ENCODE measurements at regions not wholly inside any gene's neighbourhood (a gene's known extent, or its start where the extent isn't known, plus 50 kb on each side); places are given as distances from the start of the nearest gene placed in this dataset.

DNA sequence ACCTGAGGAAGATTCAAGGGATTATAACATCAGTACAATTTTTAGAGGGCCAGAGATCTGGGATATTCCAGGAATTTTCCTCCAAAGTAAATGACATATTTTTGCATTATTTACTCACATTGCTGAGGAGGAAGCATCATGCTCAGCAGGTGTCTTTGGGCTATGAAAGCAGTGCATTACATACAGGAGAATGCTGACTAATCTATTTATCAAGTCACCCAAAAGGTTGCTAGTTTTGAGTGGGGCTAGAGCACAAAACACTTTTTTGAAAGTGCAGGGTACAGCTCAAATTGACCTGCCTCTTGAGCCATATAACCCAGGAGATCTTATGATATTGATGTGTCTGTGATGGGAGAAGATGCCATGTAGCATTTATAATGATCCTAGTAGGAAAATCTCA, 603.1 kb downstream of the POM121L12 start:
- no peak for FAIRE-seq
- DNase-seq (ENCODE audit: insufficient read length, low spot score): no peak
- TF ChIP-seq TAF1 (IDR thresholded peaks at IDR 0.05; ENCODE audit: low read depth, low read length) (no peak), PAX5 (IDR thresholded peaks at IDR 0.05; ENCODE audit: insufficient read depth, low read length, severe bottlenecking) (no peak), POLR2A (IDR thresholded peaks at IDR 0.05; ENCODE audit: low read depth, low read length) (no peak), POLR2AphosphoS5 (IDR thresholded peaks at IDR 0.05; ENCODE audit: low read depth, low read length) (no peak), SPI1 (IDR thresholded peaks at IDR 0.05; ENCODE audit: low read depth, low read length) (no peak), POU2F2 (IDR thresholded peaks at IDR 0.05; ENCODE audit: low read depth, low read length) (no peak)

- DNase-seq (ENCODE audit: insufficient read length, low spot score) (no peak), FAIRE-seq (no peak)
- TF ChIP-seq POU2F2 (IDR thresholded peaks at IDR 0.05; ENCODE audit: low read depth, low read length) (no peak), POLR2AphosphoS5 (IDR thresholded peaks at IDR 0.05; ENCODE audit: low read depth, low read length) (no peak), PAX5 (IDR thresholded peaks at IDR 0.05; ENCODE audit: insufficient read depth, low read length, severe bottlenecking) (no peak), POLR2A (IDR thresholded peaks at IDR 0.05; ENCODE audit: low read depth, low read length) (no peak), TAF1 (IDR thresholded peaks at IDR 0.05; ENCODE audit: low read depth, low read length) (no peak), SPI1 (IDR thresholded peaks at IDR 0.05; ENCODE audit: low read depth, low read length) (no peak)
Observed at GRCh38 chr7:53641091-53641490, 605.7 kb downstream of the POM121L12 start.

- TF ChIP-seq SPI1 (IDR thresholded peaks at IDR 0.05; ENCODE audit: low read depth, low read length) (no peak), PAX5 (IDR thresholded peaks at IDR 0.05; ENCODE audit: insufficient read depth, low read length, severe bottlenecking) (no peak), POU2F2 (IDR thresholded peaks at IDR 0.05; ENCODE audit: low read depth, low read length) (no peak)
- FAIRE-seq (no peak), DNase-seq (ENCODE audit: insufficient read length, low spot score) (no peak)
Observed at GRCh38 chr7:53642361-53642760, 606.9 kb downstream of the POM121L12 start.

DNA sequence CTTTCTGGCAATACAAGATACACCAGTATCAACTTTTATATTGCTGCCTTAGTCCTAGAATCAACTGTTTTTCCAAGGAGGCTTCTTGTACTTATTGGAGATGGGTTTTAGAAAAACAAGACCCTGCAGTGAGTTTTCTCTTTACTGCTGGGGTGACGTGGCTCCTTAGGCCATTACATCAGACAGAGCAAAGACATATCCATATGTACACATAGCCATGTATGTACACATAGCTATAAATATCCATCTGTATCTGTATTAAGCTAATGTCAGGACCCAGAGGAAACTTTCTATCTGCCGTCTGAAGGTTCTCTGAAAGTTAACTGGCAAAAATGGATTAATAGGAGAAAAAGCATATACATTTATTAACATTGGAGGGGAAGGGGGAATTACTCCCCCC, 607.4 kb downstream of the POM121L12 start:
- no peak for TF ChIP-seq POU2F2 (IDR thresholded peaks at IDR 0.05; ENCODE audit: low read depth, low read length)
- no peak for TF ChIP-seq POLR2AphosphoS5 (IDR thresholded peaks at IDR 0.05; ENCODE audit: low read depth, low read length)
- TF ChIP-seq TAF1 (IDR thresholded peaks at IDR 0.05; ENCODE audit: low read depth, low read length): no peak
- no peak for TF ChIP-seq POLR2A (IDR thresholded peaks at IDR 0.05; ENCODE audit: low read depth, low read length)
- no peak for TF ChIP-seq PAX5 (IDR thresholded peaks at IDR 0.05; ENCODE audit: insufficient read depth, low read length, severe bottlenecking)
- TF ChIP-seq SPI1 (IDR thresholded peaks at IDR 0.05; ENCODE audit: low read depth, low read length): no peak
- FAIRE-seq (no peak), DNase-seq (ENCODE audit: insufficient read length, low spot score) (no peak)

- FAIRE-seq (no peak), DNase-seq (ENCODE audit: insufficient read length, low spot score) (no peak)
- TF ChIP-seq TAF1 (IDR thresholded peaks at IDR 0.05; ENCODE audit: low read depth, low read length) (no peak), POLR2A (IDR thresholded peaks at IDR 0.05; ENCODE audit: low read depth, low read length) (no peak), SPI1 (IDR thresholded peaks at IDR 0.05; ENCODE audit: low read depth, low read length) (no peak), PAX5 (IDR thresholded peaks at IDR 0.05; ENCODE audit: insufficient read depth, low read length, severe bottlenecking) (no peak), POU2F2 (IDR thresholded peaks at IDR 0.05; ENCODE audit: low read depth, low read length) (no peak), POLR2AphosphoS5 (IDR thresholded peaks at IDR 0.05; ENCODE audit: low read depth, low read length) (no peak)
Observed at GRCh38 chr7:53656881-53657280, 621.4 kb downstream of the POM121L12 start.

GRCh38 chr7:53657586-53657985, 622.2 kb downstream of the POM121L12 start:
- no peak for DNase-seq (ENCODE audit: insufficient read length, low spot score)
- no peak for FAIRE-seq
- TF ChIP-seq PAX5 (IDR thresholded peaks at IDR 0.05; ENCODE audit: insufficient read depth, low read length, severe bottlenecking) (no peak), POLR2AphosphoS5 (IDR thresholded peaks at IDR 0.05; ENCODE audit: low read depth, low read length) (no peak), SPI1 (IDR thresholded peaks at IDR 0.05; ENCODE audit: low read depth, low read length) (no peak), TAF1 (IDR thresholded peaks at IDR 0.05; ENCODE audit: low read depth, low read length) (no peak), POLR2A (IDR thresholded peaks at IDR 0.05; ENCODE audit: low read depth, low read length) (no peak), POU2F2 (IDR thresholded peaks at IDR 0.05; ENCODE audit: low read depth, low read length) (no peak)

DNA sequence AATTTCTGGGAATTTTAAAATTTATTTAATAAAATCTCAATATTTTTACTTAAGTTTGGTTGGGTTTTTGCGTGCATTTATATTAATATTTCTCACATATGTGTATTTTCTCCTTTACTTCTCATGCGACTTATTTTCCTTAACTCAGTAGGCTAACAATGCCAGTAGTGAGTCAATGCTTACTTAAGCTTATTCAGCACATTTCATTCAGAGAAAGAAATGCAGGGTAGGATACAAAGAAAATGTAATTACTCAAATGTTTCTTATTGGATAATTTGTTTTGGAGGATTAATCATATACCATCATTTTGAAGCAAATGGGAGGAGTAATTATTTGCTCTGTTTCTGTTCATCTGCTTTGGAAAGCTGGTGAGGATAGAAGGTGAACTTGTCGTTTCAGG, 623.5 kb downstream of the POM121L12 start:
- no peak for TF ChIP-seq POLR2A (IDR thresholded peaks at IDR 0.05; ENCODE audit: low read depth, low read length)
- no peak for TF ChIP-seq POLR2AphosphoS5 (IDR thresholded peaks at IDR 0.05; ENCODE audit: low read depth, low read length)
- no peak for TF ChIP-seq POU2F2 (IDR thresholded peaks at IDR 0.05; ENCODE audit: low read depth, low read length)
- no peak for TF ChIP-seq PAX5 (IDR thresholded peaks at IDR 0.05; ENCODE audit: insufficient read depth, low read length, severe bottlenecking)
- no peak for TF ChIP-seq TAF1 (IDR thresholded peaks at IDR 0.05; ENCODE audit: low read depth, low read length)
- FAIRE-seq: no peak
- DNase-seq (ENCODE audit: insufficient read length, low spot score): no peak

- no peak for TF ChIP-seq POLR2AphosphoS5 (IDR thresholded peaks at IDR 0.05; ENCODE audit: low read depth, low read length)
- TF ChIP-seq SPI1 (IDR thresholded peaks at IDR 0.05; ENCODE audit: low read depth, low read length): no peak
- no peak for TF ChIP-seq POU2F2 (IDR thresholded peaks at IDR 0.05; ENCODE audit: low read depth, low read length)
- TF ChIP-seq POLR2A (IDR thresholded peaks at IDR 0.05; ENCODE audit: low read depth, low read length): no peak
- TF ChIP-seq TAF1 (IDR thresholded peaks at IDR 0.05; ENCODE audit: low read depth, low read length): no peak
- no peak for FAIRE-seq
Observed at GRCh38 chr7:53661645-53662217, 626.3 kb downstream of the POM121L12 start.

DNA sequence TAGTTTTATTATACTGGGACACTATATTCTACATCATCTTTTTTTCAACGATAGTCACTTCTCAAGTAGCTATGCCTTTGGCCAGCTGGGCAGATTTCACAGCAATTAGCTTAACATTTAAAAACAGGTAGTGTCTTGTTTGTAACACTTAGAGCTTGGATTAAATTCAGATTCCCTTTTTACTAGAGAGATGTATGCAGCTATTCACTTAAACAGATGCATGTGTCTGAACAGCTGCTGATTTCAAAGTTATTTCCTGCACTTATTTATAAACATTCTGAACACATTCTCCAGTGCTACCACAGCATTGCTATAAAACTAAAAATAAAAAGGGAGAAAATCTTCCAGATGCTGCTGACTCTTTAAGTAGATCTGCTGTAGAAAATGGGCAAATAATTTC, 637.2 kb downstream of the POM121L12 start:
- FAIRE-seq (no peak), DNase-seq (ENCODE audit: insufficient read length, low spot score) (no peak)
- TF ChIP-seq POLR2A (IDR thresholded peaks at IDR 0.05; ENCODE audit: low read depth, low read length): no peak
- no peak for TF ChIP-seq POU2F2 (IDR thresholded peaks at IDR 0.05; ENCODE audit: low read depth, low read length)
- TF ChIP-seq POLR2AphosphoS5 (IDR thresholded peaks at IDR 0.05; ENCODE audit: low read depth, low read length): no peak
- no peak for TF ChIP-seq SPI1 (IDR thresholded peaks at IDR 0.05; ENCODE audit: low read depth, low read length)
- no peak for TF ChIP-seq TAF1 (IDR thresholded peaks at IDR 0.05; ENCODE audit: low read depth, low read length)
- no peak for TF ChIP-seq PAX5 (IDR thresholded peaks at IDR 0.05; ENCODE audit: insufficient read depth, low read length, severe bottlenecking)

More at GRCh38 chr7:53661645-53662217, 626.3 kb downstream of the POM121L12 start:
- DNase-seq (ENCODE audit: insufficient read length, low spot score): no peak

DNA sequence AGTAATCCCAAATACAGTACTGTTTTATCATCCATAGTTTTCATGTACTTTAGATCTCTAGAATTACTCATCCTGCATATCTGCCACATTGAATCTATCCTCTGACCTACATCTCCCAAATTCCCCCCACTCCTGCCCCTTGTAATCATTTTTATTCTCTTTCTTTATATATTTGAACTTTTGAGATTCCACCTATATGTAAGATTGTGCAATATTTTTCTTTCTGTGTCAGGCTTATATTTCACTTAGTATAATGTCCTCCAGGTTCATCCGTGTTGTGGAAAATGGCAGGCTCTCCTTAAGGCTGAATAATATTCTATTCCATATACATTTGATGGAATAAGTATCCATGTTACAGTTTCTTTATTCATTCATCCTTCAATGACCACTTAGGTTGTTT, 640.4 kb downstream of the POM121L12 start:
- DNase-seq (ENCODE audit: insufficient read length, low spot score): no peak
- FAIRE-seq: no peak
- TF ChIP-seq SPI1 (IDR thresholded peaks at IDR 0.05; ENCODE audit: low read depth, low read length): no peak
- no peak for TF ChIP-seq POLR2A (IDR thresholded peaks at IDR 0.05; ENCODE audit: low read depth, low read length)
- no peak for TF ChIP-seq POLR2AphosphoS5 (IDR thresholded peaks at IDR 0.05; ENCODE audit: low read depth, low read length)
- no peak for TF ChIP-seq PAX5 (IDR thresholded peaks at IDR 0.05; ENCODE audit: insufficient read depth, low read length, severe bottlenecking)
- no peak for TF ChIP-seq TAF1 (IDR thresholded peaks at IDR 0.05; ENCODE audit: low read depth, low read length)
- TF ChIP-seq POU2F2 (IDR thresholded peaks at IDR 0.05; ENCODE audit: low read depth, low read length): no peak
